ENCODE measurements at regions not wholly inside any gene's neighbourhood (a gene's known extent, or its start where the extent isn't known, plus 50 kb on each side); places are given as distances from the start of the nearest gene placed in this dataset.
"Not testable (repeated sequence)": the region's sequence is repeated elsewhere in the genome, so short reads cannot be mapped to it uniquely, and the experiment has no call there.

DNA sequence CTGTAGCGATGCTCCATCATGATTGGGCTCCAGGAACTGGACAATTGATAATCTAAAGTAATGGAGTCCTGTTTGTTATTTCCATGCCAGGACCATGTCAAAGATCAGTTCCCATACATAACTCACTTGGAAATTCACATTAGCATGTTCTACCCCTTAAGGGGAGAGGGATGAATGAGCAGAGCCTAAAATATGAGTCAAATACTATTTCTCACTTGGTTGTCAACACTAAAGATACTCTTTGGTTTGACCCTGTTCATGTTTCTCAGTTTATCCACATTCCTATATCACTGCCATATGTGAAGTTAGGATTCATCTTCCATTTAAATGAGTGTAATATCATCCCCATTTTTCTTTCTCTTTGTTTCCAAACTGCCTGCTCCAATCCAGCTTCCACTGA is 321.6 kb upstream of the PAPPA start:
- DNase-seq (ENCODE audit: insufficient read length, low spot score): no peak
- FAIRE-seq: no peak

DNA sequence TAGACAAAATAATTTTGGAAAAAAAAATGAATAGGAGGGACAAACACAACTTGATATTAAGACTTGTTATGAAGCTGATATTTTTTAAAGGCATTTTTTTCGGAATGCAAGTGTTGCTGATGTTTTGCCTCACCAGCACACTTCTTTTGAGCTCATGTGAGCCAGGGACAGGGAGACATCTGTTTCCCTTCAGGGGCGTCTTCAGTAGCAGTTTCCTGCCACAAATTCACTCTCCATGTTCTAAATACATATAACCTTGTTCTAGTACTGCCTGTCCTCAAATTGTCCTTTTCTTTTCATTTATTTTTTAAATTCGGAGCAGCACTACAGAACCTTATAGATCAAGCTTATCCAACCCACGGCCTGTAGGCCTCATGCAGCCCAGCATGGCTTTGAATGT is 316.0 kb upstream of the PAPPA start:
- DNase-seq (ENCODE audit: insufficient read length, low spot score) (no peak), FAIRE-seq (no peak)

DNA sequence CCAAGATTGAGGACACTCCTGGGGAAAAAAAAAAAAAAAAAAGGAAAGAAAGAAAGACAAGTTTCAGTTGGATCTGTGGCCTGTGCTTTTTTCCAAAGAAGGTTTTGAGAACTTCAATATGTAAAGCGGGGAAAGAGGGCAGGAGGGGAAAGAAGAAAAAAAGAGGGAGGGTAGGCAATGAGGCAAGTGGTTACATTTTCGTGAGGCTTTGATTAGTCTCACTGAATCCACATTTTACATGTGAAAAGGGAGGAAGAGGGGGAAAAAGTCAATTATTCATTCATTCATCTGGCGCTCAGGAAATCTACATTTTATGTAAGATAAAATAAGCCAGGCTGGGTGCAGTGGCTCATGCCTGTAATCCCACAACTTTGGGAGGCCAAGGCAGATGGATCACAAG is 315.2 kb upstream of the PAPPA start:
- DNase-seq (ENCODE audit: insufficient read length, low spot score) (no peak), FAIRE-seq (no peak)

GRCh38 chr9:115844433-115844832 is 309.2 kb upstream of the PAPPA start:
- FAIRE-seq; DNase-seq (ENCODE audit: insufficient read length, low spot score): not testable (repeated sequence)

DNA sequence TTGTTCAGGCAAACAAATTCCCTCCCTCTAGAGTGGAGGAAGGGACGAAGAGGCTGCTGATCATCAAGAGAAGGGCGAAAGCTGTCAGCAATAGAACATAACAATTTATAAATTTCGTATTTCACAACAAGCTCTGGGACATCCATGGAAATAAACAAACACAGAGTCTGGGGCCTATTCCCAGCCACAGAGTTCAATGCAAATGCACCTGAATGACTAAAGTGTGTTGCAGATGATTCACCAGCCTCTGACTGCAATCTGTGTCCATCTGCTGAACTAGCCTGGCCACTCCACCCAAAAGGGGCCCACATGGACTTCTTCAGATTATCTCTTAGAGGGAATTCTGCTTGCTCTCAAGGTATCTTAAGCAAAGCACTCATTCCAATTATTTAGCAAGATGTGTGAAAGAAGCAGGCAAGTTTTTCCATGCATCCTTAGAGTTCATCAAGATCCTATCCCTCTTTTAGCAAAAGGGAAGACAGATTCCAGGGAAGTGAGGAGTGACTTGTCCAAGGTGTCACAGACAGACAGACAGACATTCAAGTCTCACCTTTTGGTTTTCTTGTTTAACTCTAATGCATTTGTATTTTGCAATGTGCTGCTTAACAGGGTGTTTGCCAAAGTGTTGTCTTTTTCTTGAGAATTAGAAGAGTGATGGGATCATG is 307.8 kb upstream of the PAPPA start:
- FAIRE-seq (no peak), DNase-seq (ENCODE audit: insufficient read length, low spot score) (no peak)

DNA sequence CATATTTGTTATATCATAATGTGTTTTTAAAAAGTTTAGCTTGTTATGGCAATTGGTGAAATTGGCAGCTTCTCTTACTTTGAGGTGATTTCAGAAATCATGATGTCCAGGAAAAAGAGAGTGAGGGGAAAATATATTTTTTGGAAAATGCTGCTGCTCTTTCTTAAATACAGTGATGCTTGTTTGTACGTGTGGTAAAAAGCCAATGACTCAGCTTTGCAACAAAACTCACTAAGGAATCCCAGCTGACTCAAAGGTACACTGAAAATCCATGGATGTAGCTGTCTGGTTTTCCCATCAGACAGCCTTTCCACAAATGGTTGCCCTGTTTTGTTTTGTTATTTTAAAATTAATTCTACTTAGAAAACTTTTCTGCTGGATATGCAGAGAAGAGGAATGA is 306.4 kb upstream of the PAPPA start:
- DNase-seq (ENCODE audit: insufficient read length, low spot score): no peak

DNA sequence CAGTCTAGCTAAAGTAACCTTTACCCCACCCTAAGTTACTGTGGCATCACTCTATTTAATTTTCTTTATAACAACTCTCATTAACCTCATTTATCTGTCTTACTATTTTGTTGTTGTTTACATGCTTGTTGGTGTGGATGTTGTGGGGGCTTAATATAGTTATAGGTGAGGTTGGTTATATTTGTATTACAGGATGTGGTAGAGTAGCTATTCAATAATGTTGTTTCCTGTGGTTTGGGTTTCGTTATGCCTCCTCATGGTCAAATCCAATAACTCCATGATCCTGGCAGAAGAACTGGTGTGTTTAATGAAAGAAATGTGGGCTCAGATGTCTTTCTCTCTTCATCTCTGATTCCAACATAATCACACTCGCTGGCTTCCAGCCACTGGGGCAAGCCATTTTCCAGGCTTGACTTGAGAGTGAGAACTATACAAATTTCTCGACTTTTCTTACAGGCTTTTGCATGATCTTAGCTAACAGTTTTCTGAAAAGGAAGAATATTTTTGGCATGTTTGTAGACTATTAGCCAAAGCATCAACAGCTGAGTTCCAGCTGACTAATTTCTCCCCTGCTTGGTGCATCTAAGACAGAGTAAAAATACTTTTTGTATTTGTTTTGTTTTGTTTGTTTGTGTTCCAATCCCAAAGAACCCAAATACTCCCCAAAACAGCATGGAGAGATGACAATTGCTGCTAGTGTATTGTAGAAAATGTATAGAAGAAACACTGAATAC is 303.7 kb upstream of the PAPPA start:
- FAIRE-seq (no peak), DNase-seq (ENCODE audit: insufficient read length, low spot score) (no peak)

More for the DNA sequence above, 306.4 kb upstream of the PAPPA start:
- no peak for FAIRE-seq

DNA sequence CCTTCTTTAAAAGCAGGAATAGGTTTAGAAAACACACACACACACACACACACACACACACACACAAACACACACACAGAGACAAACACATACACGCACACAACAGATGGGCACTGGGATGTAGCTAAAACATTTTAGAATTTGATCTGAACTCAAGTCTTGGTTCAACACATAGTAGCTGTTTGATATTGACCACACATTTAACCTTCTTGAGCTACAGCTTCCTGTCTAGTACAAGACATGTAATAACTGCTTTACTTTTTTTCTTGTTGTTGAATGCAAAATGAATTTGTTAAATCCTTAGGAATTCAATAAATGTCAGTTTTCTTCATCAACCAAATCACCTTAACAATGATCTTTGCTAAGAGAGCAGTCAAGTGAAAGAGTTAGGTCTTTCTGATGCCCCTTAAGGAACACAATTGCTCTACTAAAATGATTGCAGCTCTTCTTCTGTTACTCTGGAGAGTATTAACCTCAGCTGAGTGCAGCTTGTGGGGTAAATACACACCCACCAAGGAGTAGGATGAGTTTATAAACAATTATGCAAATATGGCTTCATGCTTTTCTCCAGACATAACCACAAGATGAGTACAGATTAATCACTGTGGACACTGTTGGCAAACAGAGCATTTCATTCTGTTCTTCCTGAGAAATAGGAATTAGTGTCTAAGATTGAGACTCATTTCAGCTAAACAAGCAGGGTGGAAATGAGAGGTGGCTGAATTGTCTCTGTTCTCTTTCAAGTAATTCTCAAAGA is 302.9 kb upstream of the PAPPA start:
- DNase-seq (ENCODE audit: insufficient read length, low spot score) (no peak), FAIRE-seq (no peak)

- no peak for DNase-seq (ENCODE audit: insufficient read length, low spot score)
- no peak for FAIRE-seq
These were observed 298.0 kb upstream of the PAPPA start for GRCh38 chr9:115855458-115856133.

- FAIRE-seq; DNase-seq (ENCODE audit: insufficient read length, low spot score): not testable (repeated sequence)
These were observed 295.2 kb upstream of the PAPPA start for GRCh38 chr9:115858421-115858820.

GRCh38 chr9:115862021-115862420 is 291.6 kb upstream of the PAPPA start:
- no peak for DNase-seq (ENCODE audit: insufficient read length, low spot score)
- FAIRE-seq: no peak

DNA sequence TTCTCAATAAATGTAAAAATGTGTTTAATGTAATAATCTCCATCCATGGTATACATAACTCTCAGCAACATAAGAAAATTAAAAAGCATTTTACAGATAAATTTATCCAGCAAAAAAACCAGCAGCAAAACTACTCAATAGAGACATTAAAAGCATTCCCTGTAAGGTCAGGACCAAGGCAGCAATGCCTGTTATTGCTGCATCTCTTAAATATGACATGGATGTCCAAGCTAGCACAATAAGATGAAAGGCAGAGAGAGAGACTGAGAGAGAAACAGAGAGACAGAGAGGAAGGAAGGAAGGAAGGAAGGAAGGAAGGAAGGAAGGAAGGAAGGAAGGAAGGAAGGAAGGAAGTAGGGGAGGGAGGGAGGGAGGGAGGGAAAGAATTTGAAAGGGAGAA is 289.0 kb upstream of the PAPPA start:
- FAIRE-seq (no peak), DNase-seq (ENCODE audit: insufficient read length, low spot score) (no peak)

DNA sequence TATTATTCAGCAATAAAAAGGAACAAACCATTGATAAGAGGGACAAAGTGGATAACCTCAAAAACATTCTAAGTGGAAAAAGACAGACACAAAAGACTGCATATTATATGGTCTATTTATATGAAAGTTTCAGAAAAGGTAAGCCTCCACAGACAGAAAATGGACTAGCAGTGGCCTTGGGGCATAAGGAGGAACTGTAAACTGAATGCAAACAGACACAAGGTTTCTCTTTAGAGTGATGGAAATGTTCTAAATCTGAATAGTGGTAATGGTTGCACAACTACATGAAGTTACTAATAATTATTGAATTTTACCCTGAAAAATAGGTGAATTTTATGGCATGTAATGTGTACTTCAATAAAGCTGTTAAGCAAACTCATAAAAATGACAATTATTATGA is 286.3 kb upstream of the PAPPA start:
- FAIRE-seq (no peak), DNase-seq (ENCODE audit: insufficient read length, low spot score) (no peak)

GRCh38 chr9:115877852-115878438 is 275.6 kb upstream of the PAPPA start:
- FAIRE-seq (no peak), DNase-seq (ENCODE audit: insufficient read length, low spot score) (no peak)

DNA sequence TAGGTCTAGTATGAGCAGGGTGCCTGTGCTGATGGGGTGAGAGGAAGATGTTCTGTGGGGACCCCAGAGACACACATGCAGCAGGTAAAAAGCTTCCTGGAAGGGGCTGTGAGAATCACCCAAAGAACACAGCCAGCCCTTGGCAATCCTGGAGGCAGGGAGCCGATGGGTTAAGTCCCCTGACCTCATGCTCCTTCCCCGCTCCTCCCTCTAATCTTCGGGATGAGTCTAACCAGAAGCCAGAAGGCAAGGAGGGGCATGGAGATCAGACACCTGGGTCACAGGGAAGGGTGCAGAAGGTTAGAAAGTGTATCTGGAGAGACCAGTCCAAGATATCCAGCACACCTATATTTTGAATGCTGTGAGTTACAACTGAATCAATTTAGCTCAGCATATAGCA is 274.1 kb upstream of the PAPPA start:
- no peak for DNase-seq (ENCODE audit: insufficient read length, low spot score)
- no peak for FAIRE-seq

GRCh38 chr9:115880221-115880885 is 273.2 kb upstream of the PAPPA start:
- FAIRE-seq (no peak), DNase-seq (ENCODE audit: insufficient read length, low spot score) (no peak)

- FAIRE-seq: no peak
- DNase-seq (ENCODE audit: insufficient read length, low spot score): no peak
These were observed 270.7 kb upstream of the PAPPA start for GRCh38 chr9:115882911-115883310.

GRCh38 chr9:115883467-115884329 is 269.9 kb upstream of the PAPPA start:
- DNase-seq (ENCODE audit: insufficient read length, low spot score) (peak; percentile 35), FAIRE-seq (peak; percentile 48)

DNA sequence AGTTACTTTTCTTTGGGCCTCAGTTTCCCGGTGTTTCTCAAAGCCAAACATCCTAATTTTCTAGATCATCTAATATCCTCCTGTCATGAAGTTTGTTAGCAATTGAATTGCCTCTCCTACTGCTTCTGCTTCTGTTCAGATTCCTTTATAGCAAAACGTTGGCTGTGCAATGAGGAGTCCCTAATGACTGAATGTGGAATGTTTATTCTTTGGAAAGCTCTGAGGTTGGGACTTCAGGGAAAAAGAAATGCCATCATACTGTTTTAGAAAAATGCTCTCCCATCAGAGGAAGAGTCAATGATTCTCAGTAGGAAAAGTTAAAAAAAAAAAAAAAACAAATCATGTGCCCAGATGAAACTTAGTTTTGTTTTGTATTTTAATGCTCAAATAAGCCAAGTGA is 268.7 kb upstream of the PAPPA start:
- DNase-seq (ENCODE audit: insufficient read length, low spot score) (no peak), FAIRE-seq (no peak)
